ENCODE measurements at regions not wholly inside any gene's neighbourhood (a gene's known extent, or its start where the extent isn't known, plus 50 kb on each side); places are given as distances from the start of the nearest gene placed in this dataset.

- Histone ChIP-seq H3K9me3 (ENCODE audit: low read length) (no peaks in the 10 kb centered on the region), H3K36me3 (ENCODE audit: insufficient read depth, low read length) (no peaks in the 10 kb centered on the region), H3K4me2 (ENCODE audit: low read length) (no peak overlapping the region), H3K4me1 (ENCODE audit: insufficient read depth, low read length, severe bottlenecking) (no peaks in the 10 kb centered on the region), H3F3A (ENCODE audit: insufficient read depth, low read length) (no peaks in the 10 kb centered on the region), H3K27ac (ENCODE audit: low read depth, low read length, poor library complexity, severe bottlenecking) (no peak overlapping the region), H3K79me2 (ENCODE audit: insufficient read depth, low read length) (no peaks in the 10 kb centered on the region), H4K20me1 (ENCODE audit: insufficient read depth, low read length) (no peaks in the 10 kb centered on the region), H3K9me2 (ENCODE audit: low read depth, low read length) (no peaks in the 10 kb centered on the region), H2AFZ (ENCODE audit: low read length) (no peak overlapping the region), H3K9ac (ENCODE audit: low read length) (no peak overlapping the region), H3K4me3 (ENCODE audit: low read depth, low read length, poor library complexity, severe bottlenecking) (no peak overlapping the region), H3K27me3 (ENCODE audit: insufficient read depth, low read length) (no peaks in the 10 kb centered on the region)
- no peak for TF ChIP-seq CTCF (IDR thresholded peaks at IDR 0.05; ENCODE audit: low read length)
- no peak for TF ChIP-seq EZH2 (IDR thresholded peaks at IDR 0.05; ENCODE audit: borderline replicate concordance, low read length)
Measured at GRCh38 chr3:38994251-38994650, 57.5 kb downstream of the SCN11A start.

- no peak overlapping the region for H3K27ac ChIP-seq (ENCODE audit: low read depth, low read length, poor library complexity, severe bottlenecking)
- H3K27me3 ChIP-seq (ENCODE audit: insufficient read depth, low read length), result no peaks in the 10 kb centered on the region
Measured at GRCh38 chr3:38992117-38992760, 59.5 kb downstream of the SCN11A start.

GRCh38 chr3:38990621-38991020, 61.1 kb downstream of the SCN11A start:
- Histone ChIP-seq H4K20me1 (ENCODE audit: insufficient read depth, low read length) (no peaks in the 10 kb centered on the region), H3F3A (ENCODE audit: insufficient read depth, low read length) (no peaks in the 10 kb centered on the region), H3K9me3 (ENCODE audit: low read length) (no peaks in the 10 kb centered on the region), H3K27me3 (ENCODE audit: insufficient read depth, low read length) (no peaks in the 10 kb centered on the region; the same call in 1 of the 2 replicates), H3K4me3 (ENCODE audit: low read depth, low read length, poor library complexity, severe bottlenecking) (no peak overlapping the region), H3K36me3 (ENCODE audit: insufficient read depth, low read length) (no peaks in the 10 kb centered on the region), H3K79me2 (ENCODE audit: insufficient read depth, low read length) (no peaks in the 10 kb centered on the region), H3K27ac (ENCODE audit: low read depth, low read length, poor library complexity, severe bottlenecking) (no peak overlapping the region), H3K4me1 (ENCODE audit: insufficient read depth, low read length, severe bottlenecking) (no peaks in the 10 kb centered on the region), H3K9me2 (ENCODE audit: low read depth, low read length) (no peaks in the 10 kb centered on the region), H2AFZ (ENCODE audit: low read length) (no peak overlapping the region), H3K9ac (ENCODE audit: low read length) (no peak overlapping the region), H3K4me2 (ENCODE audit: low read length) (no peak overlapping the region)
- TF ChIP-seq EZH2 (IDR thresholded peaks at IDR 0.05; ENCODE audit: borderline replicate concordance, low read length) (no peak), CTCF (IDR thresholded peaks at IDR 0.05; ENCODE audit: low read length) (no peak)

More at GRCh38 chr3:38992117-38992760, 59.5 kb downstream of the SCN11A start:
- Histone ChIP-seq H3K9me3 (ENCODE audit: low read length) (no peaks in the 10 kb centered on the region), H3K36me3 (ENCODE audit: insufficient read depth, low read length) (no peaks in the 10 kb centered on the region), H3K4me2 (ENCODE audit: low read length) (no peak overlapping the region), H3K4me3 (ENCODE audit: low read depth, low read length, poor library complexity, severe bottlenecking) (no peak overlapping the region), H3K79me2 (ENCODE audit: insufficient read depth, low read length) (no peaks in the 10 kb centered on the region), H3F3A (ENCODE audit: insufficient read depth, low read length) (no peaks in the 10 kb centered on the region), H3K9me2 (ENCODE audit: low read depth, low read length) (no peaks in the 10 kb centered on the region), H4K20me1 (ENCODE audit: insufficient read depth, low read length) (no peaks in the 10 kb centered on the region), H3K9ac (ENCODE audit: low read length) (no peak overlapping the region), H3K4me1 (ENCODE audit: insufficient read depth, low read length, severe bottlenecking) (no peaks in the 10 kb centered on the region), H2AFZ (ENCODE audit: low read length) (no peak overlapping the region)
- TF ChIP-seq CTCF (IDR thresholded peaks at IDR 0.05; ENCODE audit: low read length) (no peak), EZH2 (IDR thresholded peaks at IDR 0.05; ENCODE audit: borderline replicate concordance, low read length) (no peak)

Measured in OCI-LY1 (cell line).